Esophagus muscularis mucosa (tissue), 4 donors: ENCODE measurements at regions not wholly inside any gene's neighbourhood (a gene's known extent, or its start where the extent isn't known, plus 50 kb on each side); places are given as distances from the start of the nearest gene placed in this dataset.

Source experiments
- DNase-seq: peaks from one replicate; pipeline ENCODE4 v3.0.0-alpha.2; 2017; ENCODE audit errors: extremely low spot score
- H3K27ac ChIP-seq, 4 donors: fragments of 200-600 bp; sonication (generic); replicated peaks in 1 of 4; 1 replicate in 3 of 4; 2 replicates in 1 of 4; pipeline ENCODE4 v1.5.1; 2016 to 2019; ENCODE audit warnings: mild to moderate bottlenecking in 1 of 4
- H3K27me3 ChIP-seq, 4 donors: fragments of 200-600 bp; sonication (generic); one replicate each; pipeline versions ENCODE4 v1.5.1 to v1.6.0; 2016 to 2019
- H3K36me3 ChIP-seq, 4 donors: fragments of 200-600 bp; sonication (generic); one replicate each; pipeline ENCODE4 v1.5.1; 2016 to 2019
- H3K4me1 ChIP-seq, 4 donors: fragments of 200-600 bp; sonication (generic); one replicate each; pipeline ENCODE4 v1.5.1; 2016 to 2019
- H3K4me3 ChIP-seq, 4 donors: fragments of 200-600 bp; sonication (generic); 1 replicate in 2 of 4; 2 replicates in 2 of 4; pipeline ENCODE4 v1.5.1; 2016 to 2019; ENCODE audit warnings: mild to moderate bottlenecking in 4 of 4, moderate library complexity in 1 of 4
- H3K9me3 ChIP-seq, 4 donors: fragments of 200-600 bp; sonication (generic); 1 replicate in 3 of 4; 2 replicates in 1 of 4; pipeline ENCODE4 v1.5.1; 2016 to 2019
- EP300 ChIP-seq: sonication (generic); formaldehyde crosslinking; IDR thresholded peaks from one replicate; pipeline ENCODE4 v1.6.1; 2017; ENCODE audit warnings: antibody characterized with exemption
- POLR2A ChIP-seq: fragments of 450-650 bp; IDR thresholded peaks from one replicate; pipeline ENCODE4 v1.6.1; 2017; ENCODE audit warnings: antibody characterized with exemption, moderate library complexity, mild to moderate bottlenecking, low read depth
- POLR2AphosphoS5 ChIP-seq, 2 donors: sonication (generic); formaldehyde crosslinking; IDR thresholded peaks; one replicate each; pipeline ENCODE4 v1.6.1; 2017; ENCODE audit warnings: antibody characterized with exemption in 2 of 2
- WGBS: methylation state at CpG from one replicate; pipeline ENCODE4 v1.1.5; 2018; 5-methylcytosine and 5-hydroxymethylcytosine counted together
- intact Hi-C: fragments of 100-400 bp; cut with DNase I; formaldehyde crosslinking; loops from one replicate; pipeline ENCODE4 v1.15.1; 2023
- TF ChIP-seq, protein P1 (sequence below), 3 experiments: fragments of 200-600 bp in 2 of 3; fragments of 450-650 bp in 1 of 3; sonication (generic) in 2 of 3; IDR thresholded peaks; one replicate each; pipeline ENCODE4 v1.5.1; 2017 to 2019; ENCODE audit warnings: antibody characterized with exemption in 3 of 3, mild to moderate bottlenecking in 2 of 3, moderate library complexity in 1 of 3

GRCh38 chr14:53550776-53551175 is 397.7 kb upstream of the DDHD1 start:
- H3K27me3 ChIP-seq = no peaks in the 10 kb centered on the region
- intact Hi-C loops = loop anchor here (5.0 kb wide), 1 partner anchor 777 kb away; no protein-coding TSS in a partner anchor
- WGBS = 79% methylated on average over 5 of the region's 5 CpGs

GRCh38 chr14:53549956-53550355 is 396.8 kb upstream of the DDHD1 start:
- TF ChIP-seq POLR2A (no peak), POLR2AphosphoS5 (IDR thresholded peaks at IDR 0.05) (no peak), EP300 (no peak)
- TF ChIP-seq, protein P1, sequence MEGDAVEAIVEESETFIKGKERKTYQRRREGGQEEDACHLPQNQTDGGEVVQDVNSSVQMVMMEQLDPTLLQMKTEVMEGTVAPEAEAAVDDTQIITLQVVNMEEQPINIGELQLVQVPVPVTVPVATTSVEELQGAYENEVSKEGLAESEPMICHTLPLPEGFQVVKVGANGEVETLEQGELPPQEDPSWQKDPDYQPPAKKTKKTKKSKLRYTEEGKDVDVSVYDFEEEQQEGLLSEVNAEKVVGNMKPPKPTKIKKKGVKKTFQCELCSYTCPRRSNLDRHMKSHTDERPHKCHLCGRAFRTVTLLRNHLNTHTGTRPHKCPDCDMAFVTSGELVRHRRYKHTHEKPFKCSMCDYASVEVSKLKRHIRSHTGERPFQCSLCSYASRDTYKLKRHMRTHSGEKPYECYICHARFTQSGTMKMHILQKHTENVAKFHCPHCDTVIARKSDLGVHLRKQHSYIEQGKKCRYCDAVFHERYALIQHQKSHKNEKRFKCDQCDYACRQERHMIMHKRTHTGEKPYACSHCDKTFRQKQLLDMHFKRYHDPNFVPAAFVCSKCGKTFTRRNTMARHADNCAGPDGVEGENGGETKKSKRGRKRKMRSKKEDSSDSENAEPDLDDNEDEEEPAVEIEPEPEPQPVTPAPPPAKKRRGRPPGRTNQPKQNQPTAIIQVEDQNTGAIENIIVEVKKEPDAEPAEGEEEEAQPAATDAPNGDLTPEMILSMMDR (IDR thresholded peaks at IDR 0.05) = no peak
- no peak for DNase-seq
- no peaks in the 10 kb centered on the region for H3K4me1 ChIP-seq
- intact Hi-C loops = loop anchor here (5.0 kb wide), 1 partner anchor 777 kb away; no protein-coding TSS in a partner anchor
- H3K36me3 ChIP-seq = no peaks in the 10 kb centered on the region
- no peak overlapping the region for H3K27ac ChIP-seq
- H3K9me3 ChIP-seq = no peaks in the 10 kb centered on the region
- H3K4me3 ChIP-seq = no peak overlapping the region
- H3K27me3 ChIP-seq = no peaks in the 10 kb centered on the region
- 84% methylated on average over 8 of the region's 8 CpGs for WGBS

More at GRCh38 chr14:53550776-53551175, 397.7 kb upstream of the DDHD1 start:
- TF ChIP-seq POLR2A = no peak
- TF ChIP-seq EP300 = no peak
- TF ChIP-seq, protein P1 (IDR thresholded peaks at IDR 0.05) = no peak
- TF ChIP-seq POLR2AphosphoS5 (IDR thresholded peaks at IDR 0.05) = no peak
- Histone ChIP-seq H3K4me3 (no peak overlapping the region), H3K27ac (no peak overlapping the region), H3K36me3 (no peaks in the 10 kb centered on the region), H3K4me1 (no peaks in the 10 kb centered on the region), H3K9me3 (no peaks in the 10 kb centered on the region)
- DNase-seq = no peak

DNA sequence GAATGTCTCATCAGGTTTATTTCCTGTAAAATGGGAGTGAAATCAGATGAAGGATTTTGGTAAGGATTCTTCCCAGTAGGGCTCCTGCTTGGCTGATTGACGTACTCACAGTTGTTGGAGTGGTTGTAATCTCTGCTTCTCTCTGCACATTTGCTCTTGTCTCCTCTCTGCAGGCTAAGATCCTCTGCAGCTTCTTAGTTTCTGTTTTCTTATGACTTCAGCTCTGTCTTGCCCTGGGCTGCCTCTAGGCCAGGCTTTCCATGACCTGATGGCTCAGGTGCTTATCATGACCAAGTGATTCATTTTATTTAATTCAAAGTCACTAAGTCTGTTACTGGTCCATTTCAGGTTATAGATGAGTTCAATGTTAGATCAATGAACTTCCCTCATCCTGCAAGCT is 394.5 kb upstream of the DDHD1 start:
- no peak overlapping the region for H3K27ac ChIP-seq
- H3K4me3 ChIP-seq = no peak overlapping the region
- 100% methylated on average over 1 of the region's 1 CpG for WGBS
- intact Hi-C loops = no loop called here
- DNase-seq = no peak
- no peaks in the 10 kb centered on the region for H3K9me3 ChIP-seq
- peaks cover 5 to 11% (median 10%) of the 10 kb centered on the region in 4 donors for H3K4me1 ChIP-seq
- H3K27me3 ChIP-seq = no peaks in the 10 kb centered on the region
- no peaks in the 10 kb centered on the region for H3K36me3 ChIP-seq
- TF ChIP-seq POLR2A = no peak
- TF ChIP-seq, protein P1 (IDR thresholded peaks at IDR 0.05) = no peak
- TF ChIP-seq POLR2AphosphoS5 (IDR thresholded peaks at IDR 0.05) = no peak
- TF ChIP-seq EP300 = no peak

DNA sequence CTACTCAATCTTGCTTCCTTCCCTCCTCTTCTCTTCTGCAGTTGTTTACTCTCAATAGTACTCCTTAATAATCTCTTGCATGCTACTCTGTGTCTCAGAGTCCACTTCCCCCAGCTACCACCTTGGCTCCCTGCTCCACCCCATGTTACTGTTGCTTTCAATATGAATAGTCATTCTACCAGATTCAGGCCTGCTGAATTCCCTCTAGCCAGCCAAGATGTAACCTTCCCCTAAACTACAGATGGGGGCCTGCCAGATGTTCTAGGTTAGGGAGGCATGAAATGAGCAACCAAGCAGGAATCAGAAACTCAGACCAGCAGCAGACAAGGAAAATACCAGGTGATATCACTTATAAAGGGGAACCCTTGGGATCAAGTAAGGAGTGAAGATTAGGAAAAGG is 392.1 kb upstream of the DDHD1 start:
- H3K36me3 ChIP-seq = no peaks in the 10 kb centered on the region
- H3K9me3 ChIP-seq = no peaks in the 10 kb centered on the region
- H3K27ac ChIP-seq = no peak overlapping the region
- peaks cover 5 to 34% (median 23%) of the 10 kb centered on the region in 4 donors for H3K4me1 ChIP-seq
- DNase-seq = no peak
- intact Hi-C loops = no loop called here
- no peak for TF ChIP-seq POLR2A
- TF ChIP-seq, protein P1 (IDR thresholded peaks at IDR 0.05) = no peak
- no peak for TF ChIP-seq EP300
- no peak for TF ChIP-seq POLR2AphosphoS5 (IDR thresholded peaks at IDR 0.05)
- no peak overlapping the region for H3K4me3 ChIP-seq
- no peaks in the 10 kb centered on the region for H3K27me3 ChIP-seq

GRCh38 chr14:53542732-53543131 is 389.6 kb upstream of the DDHD1 start:
- 14% methylated on average over 3 of the region's 3 CpGs for WGBS
- Histone ChIP-seq H3K36me3 (no peaks in the 10 kb centered on the region), H3K27me3 (no peaks in the 10 kb centered on the region), H3K4me1 (peaks cover 10 to 59% (median 48%) of the 10 kb centered on the region in 4 donors), H3K4me3 (no peak overlapping the region), H3K27ac (peak overlapping the region in 3 of 4 donors; percentile 5 to 43 (median 9)), H3K9me3 (no peaks in the 10 kb centered on the region)
- no peak for TF ChIP-seq POLR2A
- TF ChIP-seq POLR2AphosphoS5 (IDR thresholded peaks at IDR 0.05) = peak in 1 of 2 donors; percentile 54
- TF ChIP-seq, protein P1 (IDR thresholded peaks at IDR 0.05) = no peak
- TF ChIP-seq EP300 = no peak
- no peak for DNase-seq
- intact Hi-C loops = no loop called here
